Right cardiac atrium (tissue), 5 donors: ENCODE measurements at regions not wholly inside any gene's neighbourhood (a gene's known extent, or its start where the extent isn't known, plus 50 kb on each side); places are given as distances from the start of the nearest gene placed in this dataset.

Experiments used
- ATAC-seq, 2 donors: fragments of 200-7000 bp; cut with Tn5 transposase; one replicate each; pipeline versions ENCODE4 v1.8.0 to v1.9.1; 2020; ENCODE audit warnings: moderate library complexity in 2 of 2, mild to moderate bottlenecking in 1 of 2
- DNase-seq, 3 donors: peaks; one replicate each; pipeline ENCODE4 v3.0.0-alpha.2; 2020
- H3K27ac ChIP-seq: one replicate; pipeline ENCODE4 v1.5.1; 2013; ENCODE audit warnings: mild to moderate bottlenecking, low read length, control low read depth, moderate library complexity
- H3K27me3 ChIP-seq: one replicate; pipeline ENCODE4 v1.6.1; 2013; ENCODE audit not compliant: control insufficient read depth, insufficient read depth
- H3K4me1 ChIP-seq: one replicate; pipeline ENCODE4 v1.6.1; 2013; ENCODE audit warnings: low read length; ENCODE audit not compliant: control insufficient read depth, insufficient read depth
- H3K4me3 ChIP-seq: one replicate; pipeline ENCODE4 v1.5.1; 2013; ENCODE audit warnings: low read length, control low read depth
- H3K9me3 ChIP-seq: one replicate; pipeline ENCODE4 v1.6.1; 2013; ENCODE audit warnings: low read length; ENCODE audit not compliant: control insufficient read depth
- WGBS: extraction: QIAGEN DNeasy Blood & Tissue Kit; methylation state at CpG from one replicate; pipeline ENCODE4 v1.1.7; 2013; 5-methylcytosine and 5-hydroxymethylcytosine counted together
- intact Hi-C, 4 donors: fragments of 100-400 bp; cut with DNase I; formaldehyde crosslinking; loops; one replicate each; pipeline versions ENCODE4 v1.11.0 to v1.14.0; 2022 to 2023
- donor health status: healthy with polysubstance abuse.
- donor health status: DM: no; HTN: yes; CAD: no.
- donor health status: DM: no; HTN: no; CAD: no.
- donor health status: DM: no; HTN: yes; CAD: no; lungs with severe emphysema.
- donor health status: DM: yes; HTN: yes; CAD: no.

- Histone ChIP-seq H3K27ac (no peak overlapping the region), H3K4me3 (no peak overlapping the region), H3K27me3 (no peaks in the 10 kb centered on the region), H3K4me1 (no peaks in the 10 kb centered on the region), H3K9me3 (peaks cover 2% of the 10 kb centered on the region)
- no peak for ATAC-seq
- no peak for DNase-seq
- intact Hi-C loops = no loop called here
- WGBS = 38% methylated on average over 2 of the region's 2 CpGs
Observed at GRCh38 chr3:162643245-162643644, 1146.6 kb downstream of the OTOL1 start.

GRCh38 chr3:162647321-162647720 lies 1150.7 kb downstream of the OTOL1 start:
- Histone ChIP-seq H3K4me3 (no peak overlapping the region), H3K4me1 (no peaks in the 10 kb centered on the region), H3K27me3 (no peaks in the 10 kb centered on the region), H3K9me3 (peaks cover 2% of the 10 kb centered on the region), H3K27ac (no peak overlapping the region)
- 38% methylated on average over 2 of the region's 2 CpGs for WGBS
- intact Hi-C loops = no loop called here
- ATAC-seq = no peak
- DNase-seq = no peak

- H3K27me3 ChIP-seq = no peaks in the 10 kb centered on the region
- DNase-seq (no peak), ATAC-seq (no peak)
- H3K4me1 ChIP-seq = no peaks in the 10 kb centered on the region
- H3K27ac ChIP-seq = no peak overlapping the region
- H3K9me3 ChIP-seq = no peaks in the 10 kb centered on the region
- H3K4me3 ChIP-seq = no peak overlapping the region
- intact Hi-C loops = no loop called here
- 77% methylated on average over 1 of the region's 1 CpG for WGBS
Observed at GRCh38 chr3:162658003-162658402, 1161.4 kb downstream of the OTOL1 start.

GRCh38 chr3:162665684-162666391 lies 1169.2 kb downstream of the OTOL1 start:
- DNase-seq (no peak), ATAC-seq (no peak)
- Histone ChIP-seq H3K4me1 (no peaks in the 10 kb centered on the region), H3K4me3 (no peak overlapping the region), H3K9me3 (no peaks in the 10 kb centered on the region), H3K27me3 (no peaks in the 10 kb centered on the region), H3K27ac (no peak overlapping the region)
- WGBS = 88% methylated on average over 1 of the region's 1 CpG
- intact Hi-C loops = no loop called here

GRCh38 chr3:162666835-162667234 lies 1170.2 kb downstream of the OTOL1 start:
- Histone ChIP-seq H3K4me3 (no peak overlapping the region), H3K27ac (no peak overlapping the region), H3K27me3 (no peaks in the 10 kb centered on the region), H3K4me1 (no peaks in the 10 kb centered on the region), H3K9me3 (no peaks in the 10 kb centered on the region)
- ATAC-seq (no peak), DNase-seq (peak in 1 of 3 donors; percentile 6)
- intact Hi-C loops = no loop called here
- 86% methylated on average over 10 of the region's 10 CpGs for WGBS

GRCh38 chr3:162670181-162670580 lies 1173.6 kb downstream of the OTOL1 start:
- no peaks in the 10 kb centered on the region for H3K4me1 ChIP-seq
- no peaks in the 10 kb centered on the region for H3K27me3 ChIP-seq
- H3K9me3 ChIP-seq = no peaks in the 10 kb centered on the region
- intact Hi-C loops = no loop called here
- no peak overlapping the region for H3K4me3 ChIP-seq
- DNase-seq (no peak), ATAC-seq (no peak)
- H3K27ac ChIP-seq = no peak overlapping the region

- Histone ChIP-seq H3K4me3 (no peak overlapping the region), H3K27ac (no peak overlapping the region), H3K4me1 (no peaks in the 10 kb centered on the region), H3K27me3 (no peaks in the 10 kb centered on the region), H3K9me3 (no peaks in the 10 kb centered on the region)
- intact Hi-C loops = no loop called here
- ATAC-seq (no peak), DNase-seq (no peak)
- WGBS = 41% methylated on average over 1 of the region's 1 CpG
Observed at GRCh38 chr3:162677475-162677874, 1180.9 kb downstream of the OTOL1 start.

- Histone ChIP-seq H3K27ac (no peak overlapping the region), H3K4me1 (no peaks in the 10 kb centered on the region), H3K27me3 (no peaks in the 10 kb centered on the region), H3K9me3 (no peaks in the 10 kb centered on the region), H3K4me3 (no peak overlapping the region)
- ATAC-seq (no peak), DNase-seq (no peak)
- intact Hi-C loops = no loop called here
- WGBS = 61% methylated on average over 2 of the region's 2 CpGs
Observed at GRCh38 chr3:162678941-162679340, 1182.3 kb downstream of the OTOL1 start.

GRCh38 chr3:162684260-162684659 lies 1187.7 kb downstream of the OTOL1 start:
- Histone ChIP-seq H3K9me3 (no peaks in the 10 kb centered on the region), H3K4me1 (no peaks in the 10 kb centered on the region), H3K27ac (no peak overlapping the region), H3K4me3 (no peak overlapping the region), H3K27me3 (no peaks in the 10 kb centered on the region)
- 26% methylated on average over 3 of the region's 3 CpGs for WGBS
- intact Hi-C loops = no loop called here
- ATAC-seq = no peak
- no peak for DNase-seq

GRCh38 chr3:162699291-162699690 lies 1202.7 kb downstream of the OTOL1 start:
- 62% methylated on average over 1 of the region's 1 CpG for WGBS
- no peak for DNase-seq
- Histone ChIP-seq H3K4me1 (no peaks in the 10 kb centered on the region), H3K9me3 (no peaks in the 10 kb centered on the region), H3K27me3 (no peaks in the 10 kb centered on the region), H3K4me3 (no peak overlapping the region), H3K27ac (no peak overlapping the region)
- intact Hi-C loops = no loop called here
- no peak for ATAC-seq

GRCh38 chr3:162701211-162701610 lies 1204.6 kb downstream of the OTOL1 start:
- no peak for DNase-seq
- 92% methylated on average over 4 of the region's 4 CpGs for WGBS
- no peak for ATAC-seq
- Histone ChIP-seq H3K4me1 (no peaks in the 10 kb centered on the region), H3K4me3 (no peak overlapping the region), H3K9me3 (no peaks in the 10 kb centered on the region), H3K27ac (no peak overlapping the region), H3K27me3 (no peaks in the 10 kb centered on the region)
- intact Hi-C loops = no loop called here
